ENCODE measurements at regions not wholly inside any gene's neighbourhood (a gene's known extent, or its start where the extent isn't known, plus 50 kb on each side); places are given as distances from the start of the nearest gene placed in this dataset.
"Not testable (repeated sequence)": the region's sequence is repeated elsewhere in the genome, so short reads cannot be mapped to it uniquely, and the experiment has no call there.

GRCh38 chr5:173677125-173677672 lies 60.7 kb upstream of the BOD1 start:
- H3K36me3 ChIP-seq (ENCODE audit: control insufficient read depth, insufficient read depth, low read length), result no peaks in the 10 kb centered on the region
- no peak overlapping the region for H3K9ac ChIP-seq (ENCODE audit: low read length)
- no peak overlapping the region for H3K27ac ChIP-seq (ENCODE audit: low read depth, low read length)
- H3K27me3 ChIP-seq (ENCODE audit: control insufficient read depth, insufficient read depth, low read length), result no peaks in the 10 kb centered on the region
- H3K4me1 ChIP-seq (ENCODE audit: control insufficient read depth, insufficient read depth, low read length), result no peaks in the 10 kb centered on the region
- no peak overlapping the region for H3K4me3 ChIP-seq (ENCODE audit: low read length)

GRCh38 chr5:173679909-173680630 lies 63.6 kb upstream of the BOD1 start:
- no peaks in the 10 kb centered on the region for H3K27me3 ChIP-seq (ENCODE audit: control insufficient read depth, insufficient read depth, low read length)
- H3K4me3 ChIP-seq (ENCODE audit: low read length), result no peak overlapping the region
- no peak overlapping the region for H3K27ac ChIP-seq (ENCODE audit: low read depth, low read length)
- H3K4me1 ChIP-seq (ENCODE audit: control insufficient read depth, insufficient read depth, low read length), result no peaks in the 10 kb centered on the region
- no peaks in the 10 kb centered on the region for H3K36me3 ChIP-seq (ENCODE audit: control insufficient read depth, insufficient read depth, low read length)
- H3K9ac ChIP-seq (ENCODE audit: low read length), result no peak overlapping the region

GRCh38 chr5:173680660-173681242 lies 64.3 kb upstream of the BOD1 start:
- H3K27me3 ChIP-seq (ENCODE audit: control insufficient read depth, insufficient read depth, low read length), result no peaks in the 10 kb centered on the region
- no peak overlapping the region for H3K9ac ChIP-seq (ENCODE audit: low read length)
- no peaks in the 10 kb centered on the region for H3K36me3 ChIP-seq (ENCODE audit: control insufficient read depth, insufficient read depth, low read length)
- H3K27ac ChIP-seq (ENCODE audit: low read depth, low read length), result no peak overlapping the region
- H3K4me1 ChIP-seq (ENCODE audit: control insufficient read depth, insufficient read depth, low read length), result no peaks in the 10 kb centered on the region
- no peak overlapping the region for H3K4me3 ChIP-seq (ENCODE audit: low read length)

- Histone ChIP-seq H3K9ac (ENCODE audit: low read length) (no peak overlapping the region), H3K27ac (ENCODE audit: low read depth, low read length) (no peak overlapping the region), H3K4me3 (ENCODE audit: low read length) (no peak overlapping the region), H3K36me3 (ENCODE audit: control insufficient read depth, insufficient read depth, low read length) (no peaks in the 10 kb centered on the region), H3K4me1 (ENCODE audit: control insufficient read depth, insufficient read depth, low read length) (no peaks in the 10 kb centered on the region), H3K27me3 (ENCODE audit: control insufficient read depth, insufficient read depth, low read length) (no peaks in the 10 kb centered on the region)
These were observed 65.9 kb upstream of the BOD1 start for GRCh38 chr5:173682313-173682712.

GRCh38 chr5:173684535-173684934 lies 68.1 kb upstream of the BOD1 start:
- not testable (repeated sequence) for H3K9ac ChIP-seq (ENCODE audit: low read length); H3K27me3 ChIP-seq (ENCODE audit: control insufficient read depth, insufficient read depth, low read length); H3K36me3 ChIP-seq (ENCODE audit: control insufficient read depth, insufficient read depth, low read length); H3K4me3 ChIP-seq (ENCODE audit: low read length); H3K4me1 ChIP-seq (ENCODE audit: control insufficient read depth, insufficient read depth, low read length); H3K27ac ChIP-seq (ENCODE audit: low read depth, low read length)

GRCh38 chr5:173686950-173687349 lies 70.5 kb upstream of the BOD1 start:
- Histone ChIP-seq H3K9ac (ENCODE audit: low read length) (no peak overlapping the region), H3K36me3 (ENCODE audit: control insufficient read depth, insufficient read depth, low read length) (no peaks in the 10 kb centered on the region), H3K4me3 (ENCODE audit: low read length) (no peak overlapping the region), H3K4me1 (ENCODE audit: control insufficient read depth, insufficient read depth, low read length) (no peaks in the 10 kb centered on the region), H3K27me3 (ENCODE audit: control insufficient read depth, insufficient read depth, low read length) (no peaks in the 10 kb centered on the region), H3K27ac (ENCODE audit: low read depth, low read length) (no peak overlapping the region)

GRCh38 chr5:173688703-173689102 lies 72.3 kb upstream of the BOD1 start:
- no peaks in the 10 kb centered on the region for H3K27me3 ChIP-seq (ENCODE audit: control insufficient read depth, insufficient read depth, low read length)
- no peak overlapping the region for H3K9ac ChIP-seq (ENCODE audit: low read length)
- H3K27ac ChIP-seq (ENCODE audit: low read depth, low read length), result no peak overlapping the region
- no peak overlapping the region for H3K4me3 ChIP-seq (ENCODE audit: low read length)
- no peaks in the 10 kb centered on the region for H3K36me3 ChIP-seq (ENCODE audit: control insufficient read depth, insufficient read depth, low read length)
- no peaks in the 10 kb centered on the region for H3K4me1 ChIP-seq (ENCODE audit: control insufficient read depth, insufficient read depth, low read length)

GRCh38 chr5:173689171-173689736 lies 72.8 kb upstream of the BOD1 start:
- H3K9ac ChIP-seq (ENCODE audit: low read length), result no peak overlapping the region
- H3K4me3 ChIP-seq (ENCODE audit: low read length), result no peak overlapping the region
- no peaks in the 10 kb centered on the region for H3K36me3 ChIP-seq (ENCODE audit: control insufficient read depth, insufficient read depth, low read length)
- no peak overlapping the region for H3K27ac ChIP-seq (ENCODE audit: low read depth, low read length)
- H3K4me1 ChIP-seq (ENCODE audit: control insufficient read depth, insufficient read depth, low read length), result no peaks in the 10 kb centered on the region
- no peaks in the 10 kb centered on the region for H3K27me3 ChIP-seq (ENCODE audit: control insufficient read depth, insufficient read depth, low read length)

- H3K4me3 ChIP-seq (ENCODE audit: low read length), result no peak overlapping the region
- no peaks in the 10 kb centered on the region for H3K27me3 ChIP-seq (ENCODE audit: control insufficient read depth, insufficient read depth, low read length)
- no peaks in the 10 kb centered on the region for H3K36me3 ChIP-seq (ENCODE audit: control insufficient read depth, insufficient read depth, low read length)
- H3K27ac ChIP-seq (ENCODE audit: low read depth, low read length), result no peak overlapping the region
- no peaks in the 10 kb centered on the region for H3K4me1 ChIP-seq (ENCODE audit: control insufficient read depth, insufficient read depth, low read length)
- no peak overlapping the region for H3K9ac ChIP-seq (ENCODE audit: low read length)
These were observed 73.4 kb upstream of the BOD1 start for GRCh38 chr5:173689737-173690360.

- no peaks in the 10 kb centered on the region for H3K4me1 ChIP-seq (ENCODE audit: control insufficient read depth, insufficient read depth, low read length)
These were observed 75.5 kb upstream of the BOD1 start for GRCh38 chr5:173691931-173692330.

GRCh38 chr5:173693670-173694069 lies 77.2 kb upstream of the BOD1 start:
- no peaks in the 10 kb centered on the region for H3K27me3 ChIP-seq (ENCODE audit: control insufficient read depth, insufficient read depth, low read length)
- no peak overlapping the region for H3K4me3 ChIP-seq (ENCODE audit: low read length)
- H3K9ac ChIP-seq (ENCODE audit: low read length), result no peak overlapping the region
- H3K4me1 ChIP-seq (ENCODE audit: control insufficient read depth, insufficient read depth, low read length), result no peaks in the 10 kb centered on the region
- H3K27ac ChIP-seq (ENCODE audit: low read depth, low read length), result no peak overlapping the region
- H3K36me3 ChIP-seq (ENCODE audit: control insufficient read depth, insufficient read depth, low read length), result no peaks in the 10 kb centered on the region

More at GRCh38 chr5:173691931-173692330, 75.5 kb upstream of the BOD1 start:
- Histone ChIP-seq H3K36me3 (ENCODE audit: control insufficient read depth, insufficient read depth, low read length) (no peaks in the 10 kb centered on the region), H3K27ac (ENCODE audit: low read depth, low read length) (no peak overlapping the region), H3K27me3 (ENCODE audit: control insufficient read depth, insufficient read depth, low read length) (no peaks in the 10 kb centered on the region), H3K4me3 (ENCODE audit: low read length) (no peak overlapping the region), H3K9ac (ENCODE audit: low read length) (no peak overlapping the region)

GRCh38 chr5:173696216-173696615 lies 79.8 kb upstream of the BOD1 start:
- no peak overlapping the region for H3K4me3 ChIP-seq (ENCODE audit: low read length)
- no peaks in the 10 kb centered on the region for H3K27me3 ChIP-seq (ENCODE audit: control insufficient read depth, insufficient read depth, low read length)
- no peaks in the 10 kb centered on the region for H3K36me3 ChIP-seq (ENCODE audit: control insufficient read depth, insufficient read depth, low read length)
- no peak overlapping the region for H3K9ac ChIP-seq (ENCODE audit: low read length)
- H3K27ac ChIP-seq (ENCODE audit: low read depth, low read length), result no peak overlapping the region
- H3K4me1 ChIP-seq (ENCODE audit: control insufficient read depth, insufficient read depth, low read length), result no peaks in the 10 kb centered on the region
